Ecto neural progenitor cell (in vitro differentiated cells): ENCODE measurements at regions not wholly inside any gene's neighbourhood (a gene's known extent, or its start where the extent isn't known, plus 50 kb on each side); places are given as distances from the start of the nearest gene placed in this dataset.

Source experiments
- DNase-seq: peaks from one replicate; pipeline ENCODE4 v3.0.0-alpha.2; 2018; ENCODE audit warnings: low spot score

- DNase-seq, result no peak
These were observed 221.0 kb downstream of the OSR1 start for GRCh38 chr2:19137433-19137832.

GRCh38 chr2:19132967-19133366 lies 225.5 kb downstream of the OSR1 start:
- no peak for DNase-seq

GRCh38 chr2:19131871-19132270 lies 226.6 kb downstream of the OSR1 start:
- DNase-seq, result no peak

- DNase-seq, result no peak
These were observed 230.3 kb downstream of the OSR1 start for GRCh38 chr2:19128148-19128547.

GRCh38 chr2:19127616-19128015 lies 230.8 kb downstream of the OSR1 start:
- no peak for DNase-seq

- no peak for DNase-seq
These were observed 232.3 kb downstream of the OSR1 start for GRCh38 chr2:19125901-19126680.

- DNase-seq, result no peak
These were observed 234.3 kb downstream of the OSR1 start for GRCh38 chr2:19124135-19124534.

- DNase-seq, result no peak
These were observed 234.9 kb downstream of the OSR1 start for GRCh38 chr2:19123556-19123955.

- no peak for DNase-seq
These were observed 236.2 kb downstream of the OSR1 start for GRCh38 chr2:19122220-19122619.

- no peak for DNase-seq
These were observed 237.3 kb downstream of the OSR1 start for GRCh38 chr2:19120941-19121750.

- DNase-seq, result no peak
These were observed 238.2 kb downstream of the OSR1 start for GRCh38 chr2:19120181-19120580.

- no peak for DNase-seq
These were observed 239.0 kb downstream of the OSR1 start for GRCh38 chr2:19119326-19120001.

GRCh38 chr2:19116918-19117317 lies 241.5 kb downstream of the OSR1 start:
- DNase-seq, result no peak

- no peak for DNase-seq
These were observed 243.6 kb downstream of the OSR1 start for GRCh38 chr2:19114754-19115231.

- no peak for DNase-seq
These were observed 244.3 kb downstream of the OSR1 start for GRCh38 chr2:19114126-19114525.

GRCh38 chr2:19111354-19111753 lies 247.1 kb downstream of the OSR1 start:
- DNase-seq, result no peak

GRCh38 chr2:19109518-19109917 lies 248.9 kb downstream of the OSR1 start:
- no peak for DNase-seq

GRCh38 chr2:19106376-19106775 lies 252.0 kb downstream of the OSR1 start:
- no peak for DNase-seq

- DNase-seq, result no peak
These were observed 253.9 kb downstream of the OSR1 start for GRCh38 chr2:19104503-19104902.

- DNase-seq, result no peak
These were observed 255.6 kb downstream of the OSR1 start for GRCh38 chr2:19102696-19103423.

- no peak for DNase-seq
These were observed 256.5 kb downstream of the OSR1 start for GRCh38 chr2:19101968-19102367.

- no peak for DNase-seq
These were observed 257.9 kb downstream of the OSR1 start for GRCh38 chr2:19100570-19100969.
